OCI-LY3 (cell line): ENCODE measurements at regions not wholly inside any gene's neighbourhood (a gene's known extent, or its start where the extent isn't known, plus 50 kb on each side); places are given as distances from the start of the nearest gene placed in this dataset.
"Not testable (repeated sequence)": the region's sequence is repeated elsewhere in the genome, so short reads cannot be mapped to it uniquely, and the experiment has no call there.

Source experiments
- CTCF ChIP-seq: fragments of 200-600, 300-600 bp; sonication (generic); IDR thresholded peaks from 2 replicates; pipeline ENCODE4 v1.5.1; 2014; ENCODE audit warnings: antibody characterized with exemption, low read length, low read depth
- EZH2phosphoT487 ChIP-seq: fragments of 200-600 bp; shearing (Covaris generic); IDR thresholded peaks from 2 replicates; pipeline ENCODE4 v1.6.1; 2018; ENCODE audit warnings: antibody characterized with exemption, mixed run types, low read depth

GRCh38 chr3:177871267-177871666 is 665.0 kb upstream of the KCNMB2 start:
- TF ChIP-seq CTCF, EZH2phosphoT487: not testable (repeated sequence)
